Limb (tissue), 2 donors: ENCODE measurements at regions not wholly inside any gene's neighbourhood (a gene's known extent, or its start where the extent isn't known, plus 50 kb on each side); places are given as distances from the start of the nearest gene placed in this dataset.

ENCODE experiments used
- DNase-seq, 2 donors: peaks; one replicate each; pipeline ENCODE4 v3.0.0-alpha.2; 2016; ENCODE audit errors: extremely low spot score in 2 of 2

GRCh38 chr14:22513066-22513812, 75.8 kb downstream of the DAD1 start:
- DNase-seq = peak in 1 of 2 donors; percentile 40

- no peak for DNase-seq
Measured at GRCh38 chr14:22512106-22512814, 76.8 kb downstream of the DAD1 start.

- DNase-seq = no peak
Measured at GRCh38 chr14:22510527-22511110, 78.4 kb downstream of the DAD1 start.

- no peak for DNase-seq
Measured at GRCh38 chr14:22509751-22510300, 79.2 kb downstream of the DAD1 start.

- DNase-seq = no peak
Measured at GRCh38 chr14:22509036-22509709, 79.9 kb downstream of the DAD1 start.

DNA sequence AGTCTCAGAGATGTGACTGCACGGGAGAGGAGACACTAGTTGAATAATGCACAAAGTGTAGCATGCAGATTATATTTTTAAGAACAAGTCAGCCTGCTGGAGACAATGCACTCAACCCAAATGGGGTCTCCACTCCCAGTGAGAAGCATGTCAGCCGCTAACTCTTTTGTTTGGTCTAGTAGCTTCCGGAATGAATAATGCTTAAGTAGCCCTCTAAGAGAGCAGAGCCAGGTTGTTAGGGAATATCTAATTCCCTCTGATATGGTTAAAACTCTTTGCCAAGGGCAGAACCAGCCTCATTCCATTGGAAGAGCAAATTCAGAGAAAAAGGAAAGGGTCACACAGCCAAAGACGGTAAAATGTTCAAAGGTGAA, 80.4 kb downstream of the DAD1 start:
- DNase-seq = no peak

DNA sequence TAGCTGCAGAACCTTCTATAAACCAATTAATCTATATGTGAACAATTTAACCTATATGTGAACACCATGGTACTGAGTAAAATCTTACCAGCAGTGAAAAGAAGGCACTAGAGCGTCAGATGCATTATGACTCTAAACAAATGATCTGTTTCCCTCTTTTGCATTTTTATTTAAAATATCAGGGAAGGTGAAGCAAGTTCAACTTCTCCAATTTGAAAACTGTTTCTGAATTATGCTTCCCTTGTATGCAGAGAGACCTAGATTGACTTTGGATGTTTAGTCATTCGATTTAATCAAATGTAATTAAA, 80.9 kb downstream of the DAD1 start:
- DNase-seq = no peak

DNA sequence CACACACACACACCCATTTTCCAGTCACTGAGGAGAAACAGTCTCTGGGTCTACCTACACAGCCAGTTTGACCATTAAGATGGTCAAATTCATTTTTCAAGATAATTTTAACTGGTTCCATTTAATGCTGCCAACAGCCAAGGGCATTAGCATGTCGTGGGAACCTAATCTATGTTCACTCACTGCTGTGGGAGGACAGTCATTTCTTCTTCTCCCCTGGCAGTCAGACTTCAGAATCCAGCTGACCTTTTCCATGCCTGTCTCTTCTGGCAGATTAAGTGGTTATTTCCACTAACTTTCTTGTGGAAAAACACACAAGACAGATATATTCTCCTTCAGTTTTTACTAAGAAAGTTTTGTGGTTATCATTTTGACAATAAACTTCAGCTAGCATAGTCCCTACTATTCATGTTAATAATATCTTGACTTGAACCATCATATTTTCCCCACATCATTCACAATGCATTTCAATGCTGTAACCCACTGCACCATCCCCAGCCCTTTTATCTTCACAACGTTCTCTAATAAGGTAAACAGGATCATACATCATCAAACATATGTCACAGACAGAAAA, 82.2 kb downstream of the DAD1 start:
- no peak for DNase-seq

GRCh38 chr14:22506378-22506710, 82.7 kb downstream of the DAD1 start:
- DNase-seq = no peak

DNA sequence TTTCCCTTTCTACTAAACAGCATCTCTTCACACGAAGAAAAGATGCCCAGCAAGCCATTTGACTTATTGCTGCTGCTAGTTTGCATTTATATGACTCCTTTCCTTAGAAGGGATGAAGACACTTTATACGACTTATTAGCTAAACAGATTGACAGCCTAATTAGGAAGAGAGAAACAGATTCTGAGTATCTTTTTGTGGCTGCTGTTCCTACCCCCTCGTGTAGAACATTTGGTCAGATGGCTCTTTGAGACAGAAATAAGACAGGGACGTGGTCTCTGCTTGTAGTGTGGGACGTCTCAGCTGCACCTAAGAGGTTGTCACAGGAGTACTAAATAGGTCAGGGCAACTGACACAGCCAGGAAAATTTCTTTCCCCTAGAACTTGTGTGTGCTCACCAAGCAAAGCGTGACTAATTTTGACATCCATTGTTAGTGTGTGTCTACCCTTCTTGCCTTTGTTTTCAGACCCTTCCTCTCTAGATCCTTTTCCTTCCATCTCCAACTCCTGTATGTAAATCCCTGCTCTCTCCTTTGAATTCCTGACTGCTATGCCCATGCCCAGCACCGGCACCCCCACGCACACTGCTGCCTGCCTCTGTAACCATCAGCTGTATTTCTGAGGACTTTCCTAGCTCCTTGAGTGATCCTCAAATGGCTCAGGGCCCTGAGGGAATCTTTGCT, 83.2 kb downstream of the DAD1 start:
- DNase-seq = no peak

- no peak for DNase-seq
Measured at GRCh38 chr14:22505309-22505696, 83.7 kb downstream of the DAD1 start.

- DNase-seq = no peak
Measured at GRCh38 chr14:22502551-22502950, 86.5 kb downstream of the DAD1 start.

DNA sequence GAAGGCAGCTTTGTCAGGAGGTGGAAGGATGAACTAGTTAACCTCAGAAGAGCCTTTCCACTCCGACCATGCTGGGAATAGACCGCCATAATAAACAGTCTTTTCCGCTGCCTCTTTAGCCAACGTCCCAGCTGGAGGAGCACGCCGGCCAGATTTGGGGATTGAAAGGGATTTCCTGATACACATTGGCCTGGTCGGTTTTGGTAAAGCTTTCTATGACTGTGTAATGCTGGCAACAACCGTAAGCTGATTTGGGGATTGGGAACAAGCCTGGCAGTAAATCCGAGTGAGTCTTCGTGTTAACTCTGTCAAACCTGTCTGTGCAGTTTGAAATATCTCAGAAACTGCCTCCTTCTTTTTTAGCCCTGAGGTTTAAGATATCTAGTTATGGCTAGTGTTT, 87.0 kb downstream of the DAD1 start:
- DNase-seq = no peak

- no peak for DNase-seq
Measured at GRCh38 chr14:22500954-22501726, 87.9 kb downstream of the DAD1 start.

DNA sequence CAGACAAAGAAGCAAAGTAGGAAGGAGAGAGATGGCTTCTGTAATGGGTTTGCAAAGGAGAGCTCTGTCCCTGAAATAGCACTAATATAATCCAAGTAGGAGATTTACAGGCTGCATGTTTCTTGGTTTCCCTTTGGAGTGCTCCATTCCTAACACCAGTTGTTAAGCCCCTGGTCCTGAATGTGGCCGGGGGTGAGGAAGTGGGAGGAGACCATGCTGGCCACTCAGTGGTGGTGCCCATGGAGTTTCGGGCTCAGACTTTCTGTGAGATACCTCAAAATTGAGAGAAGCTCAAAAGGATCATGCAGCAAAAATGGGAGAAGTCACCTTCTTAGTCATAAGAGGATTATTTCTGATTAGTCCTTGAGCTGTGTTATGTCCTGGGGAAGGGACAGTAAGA, 88.5 kb downstream of the DAD1 start:
- no peak for DNase-seq

DNA sequence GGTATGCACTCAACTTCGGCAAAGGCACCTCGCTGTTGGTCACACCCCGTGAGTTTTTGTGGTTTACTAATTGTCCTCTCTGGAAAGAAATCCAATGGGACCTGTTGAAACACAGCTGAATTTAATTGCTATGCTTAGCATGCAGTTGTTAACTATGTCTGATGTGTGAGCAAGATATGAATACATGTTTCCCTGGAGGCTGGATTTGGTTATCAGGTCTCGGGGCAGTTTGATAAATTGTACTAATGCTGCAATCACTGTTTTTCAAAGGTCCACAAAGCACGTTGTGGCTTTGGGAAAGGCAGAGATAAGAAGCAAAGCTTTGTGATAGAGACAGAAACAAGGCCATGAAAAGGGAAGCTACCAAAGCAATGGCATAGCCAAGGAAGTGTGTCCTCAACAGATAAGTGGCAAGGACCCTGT, 91.3 kb downstream of the DAD1 start:
- no peak for DNase-seq

- DNase-seq = no peak
Measured at GRCh38 chr14:22497144-22497423, 91.9 kb downstream of the DAD1 start.

- DNase-seq = no peak
Measured at GRCh38 chr14:22494486-22495135, 94.4 kb downstream of the DAD1 start.

DNA sequence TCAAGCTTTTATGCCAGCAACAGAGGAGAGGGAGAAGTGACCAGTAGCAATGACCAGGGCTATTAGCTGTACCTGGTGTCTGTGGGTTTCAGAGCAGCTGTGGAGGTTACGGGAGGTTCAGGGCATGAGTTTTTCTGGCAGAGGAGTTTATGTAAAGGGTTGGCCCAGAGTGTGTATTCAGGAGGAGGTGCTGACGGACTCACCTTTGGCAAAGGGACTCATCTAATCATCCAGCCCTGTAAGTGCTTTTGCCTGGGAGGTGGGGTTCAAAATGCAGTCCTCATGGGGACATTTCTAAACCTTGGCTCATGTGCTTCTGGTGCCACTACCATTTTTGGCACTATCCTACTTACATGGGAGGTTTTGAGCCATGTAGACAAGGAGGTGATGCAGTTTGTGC, 95.3 kb downstream of the DAD1 start:
- no peak for DNase-seq
